WTC11 (cell line): ENCODE measurements at regions not wholly inside any gene's neighbourhood (a gene's known extent, or its start where the extent isn't known, plus 50 kb on each side); places are given as distances from the start of the nearest gene placed in this dataset.

ENCODE experiments used
- AFF4 ChIP-seq: sonication (generic); formaldehyde crosslinking; IDR thresholded peaks from 2 replicates; pipeline ENCODE4 v1.8.1; 2023; ENCODE audit warnings: mild to moderate bottlenecking, missing genetic modification reagents, borderline replicate concordance
- ATF3 ChIP-seq: sonication (generic); formaldehyde crosslinking; conservative IDR thresholded peaks from 2 replicates; pipeline ENCODE4 v1.8.1; 2022; ENCODE audit warnings: mild to moderate bottlenecking, missing genetic modification reagents
- ATF6 ChIP-seq: sonication (generic); formaldehyde crosslinking; IDR thresholded peaks from 2 replicates; pipeline ENCODE4 v1.8.1; 2023; ENCODE audit warnings: mild to moderate bottlenecking, missing genetic modification reagents
- CTCF ChIP-seq: fragments of 200-600 bp; IDR thresholded peaks from 2 replicates; pipeline ENCODE4 v1.8.0; 2022; ENCODE audit warnings: antibody characterized with exemption
- ELF4 ChIP-seq: sonication (generic); formaldehyde crosslinking; IDR thresholded peaks from 2 replicates; pipeline ENCODE4 v1.8.1; 2022; ENCODE audit warnings: low read depth, mild to moderate bottlenecking, moderate library complexity, missing genetic modification reagents
- ETV6 ChIP-seq: sonication (generic); formaldehyde crosslinking; IDR thresholded peaks from 2 replicates; pipeline ENCODE4 v1.8.1; 2022; ENCODE audit warnings: mild to moderate bottlenecking, missing genetic modification reagents
- GABPB1 ChIP-seq: sonication (generic); formaldehyde crosslinking; IDR thresholded peaks from 2 replicates; pipeline ENCODE4 v1.8.1; 2023; ENCODE audit warnings: mild to moderate bottlenecking, missing genetic modification reagents
- IRF2 ChIP-seq: sonication (generic); formaldehyde crosslinking; IDR thresholded peaks from 2 replicates; pipeline ENCODE4 v1.8.0; 2022; ENCODE audit warnings: low read depth, missing genetic modification reagents, borderline replicate concordance
- MAX ChIP-seq: sonication (generic); formaldehyde crosslinking; IDR thresholded peaks from 2 replicates; pipeline ENCODE4 v1.8.0; 2022; ENCODE audit warnings: mild to moderate bottlenecking, missing genetic modification reagents
- NR1H2 ChIP-seq: sonication (generic); formaldehyde crosslinking; IDR thresholded peaks from 2 replicates; pipeline ENCODE4 v1.9.0; 2021; ENCODE audit warnings: mild to moderate bottlenecking, moderate library complexity, missing genetic modification reagents
- NR3C1 ChIP-seq: sonication (generic); formaldehyde crosslinking; conservative IDR thresholded peaks from 2 replicates; pipeline ENCODE4 v1.8.1; 2023; ENCODE audit warnings: low read depth, mild to moderate bottlenecking, missing genetic modification reagents
- TCF7 ChIP-seq: sonication (generic); formaldehyde crosslinking; IDR thresholded peaks from 2 replicates; pipeline ENCODE4 v1.8.0; 2022; ENCODE audit warnings: mild to moderate bottlenecking, low read depth, missing genetic modification reagents, moderate library complexity
- ZNF263 ChIP-seq: sonication (generic); formaldehyde crosslinking; IDR thresholded peaks from 2 replicates; pipeline ENCODE4 v1.8.1; 2022; ENCODE audit warnings: low read depth, mild to moderate bottlenecking, moderate library complexity, missing genetic modification reagents
- ZNF416 ChIP-seq: fragments of 250-450 bp; sonication (Bioruptor Pico); IDR thresholded peaks from 2 replicates; pipeline ENCODE4 v1.9.0; 2021; ENCODE audit warnings: mild to moderate bottlenecking, inconsistent platforms

- no peak for TF ChIP-seq MAX (CRISPR knock-in tag)
- no peak for TF ChIP-seq CTCF
- TF ChIP-seq NR3C1 (CRISPR knock-in tag), result no peak
- no peak for TF ChIP-seq NR1H2
- TF ChIP-seq ETV6 (CRISPR knock-in tag), result no peak
- TF ChIP-seq TCF7 (CRISPR knock-in tag), result no peak
- TF ChIP-seq ZNF416 (CRISPR knock-in tag), result no peak
- TF ChIP-seq ZNF263 (CRISPR knock-in tag), result no peak
- no peak for TF ChIP-seq AFF4 (CRISPR knock-in tag)
- TF ChIP-seq IRF2 (CRISPR knock-in tag), result no peak
- no peak for TF ChIP-seq GABPB1 (CRISPR knock-in tag)
- TF ChIP-seq ATF3, result no peak
- TF ChIP-seq ELF4, result no peak
- no peak for TF ChIP-seq ATF6
Observed at GRCh38 chrX:44451056-44451455, 91.6 kb downstream of the FUNDC1 start.
